ENCODE measurements at regions not wholly inside any gene's neighbourhood (a gene's known extent, or its start where the extent isn't known, plus 50 kb on each side); places are given as distances from the start of the nearest gene placed in this dataset.
"Not testable (repeated sequence)": the region's sequence is repeated elsewhere in the genome, so short reads cannot be mapped to it uniquely, and the experiment has no call there.

GRCh38 chr21:15441992-15442391 is 287.8 kb upstream of the USP25 start:
- no peak for DNase-seq

DNA sequence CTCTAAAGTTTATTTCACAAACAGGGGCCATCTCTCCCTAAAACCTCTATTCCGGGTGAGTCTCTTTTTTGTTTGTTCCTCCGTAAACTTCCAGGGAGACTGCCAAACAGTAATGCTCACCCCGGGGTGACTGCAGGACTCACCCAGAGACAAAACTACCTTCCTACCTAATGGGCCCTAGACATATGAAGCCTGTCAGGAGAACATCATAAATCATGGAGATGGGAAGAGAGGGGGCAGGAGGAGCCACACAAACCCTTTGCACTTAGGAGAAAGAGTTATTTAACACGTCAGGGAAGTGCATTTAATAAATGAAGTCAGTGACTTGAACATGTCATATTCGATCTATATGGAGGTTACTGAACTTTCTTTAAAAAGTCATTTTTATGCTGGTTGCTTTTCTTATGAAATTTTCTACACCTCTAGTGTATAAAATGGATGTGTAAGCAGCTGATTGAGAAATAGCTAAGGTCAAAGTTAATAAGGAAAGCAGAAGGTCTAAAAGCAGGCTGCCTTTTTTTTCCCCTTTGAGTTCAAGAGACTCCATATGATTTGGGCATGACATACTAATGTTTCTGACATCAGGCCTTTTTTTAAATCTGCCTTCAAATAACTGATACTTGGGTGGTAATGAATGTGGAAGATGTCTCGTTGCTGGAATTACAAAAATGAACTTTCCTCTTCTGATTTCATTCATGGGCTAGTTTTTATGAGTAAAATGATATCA is 286.9 kb upstream of the USP25 start:
- DNase-seq = no peak

DNA sequence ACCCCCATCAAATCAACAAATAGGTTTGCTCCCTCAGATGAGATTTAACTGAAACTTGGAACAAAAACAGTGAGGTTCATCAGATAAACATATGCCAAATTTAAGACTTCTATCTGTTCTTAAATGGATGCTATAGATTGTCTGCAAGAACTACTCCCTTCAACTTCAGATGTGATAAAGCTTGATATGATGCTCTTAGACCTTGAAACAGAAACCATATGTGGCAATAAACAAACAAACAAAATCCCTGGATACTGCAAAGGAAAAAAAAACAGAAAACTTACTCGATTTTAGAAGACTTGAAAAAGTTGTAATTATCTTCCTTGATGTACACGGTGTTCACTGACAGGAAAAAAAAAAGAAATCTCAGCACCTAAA is 286.1 kb upstream of the USP25 start:
- no peak for DNase-seq

- no peak for DNase-seq
Observed at GRCh38 chr21:15444118-15444960, 285.4 kb upstream of the USP25 start.

DNA sequence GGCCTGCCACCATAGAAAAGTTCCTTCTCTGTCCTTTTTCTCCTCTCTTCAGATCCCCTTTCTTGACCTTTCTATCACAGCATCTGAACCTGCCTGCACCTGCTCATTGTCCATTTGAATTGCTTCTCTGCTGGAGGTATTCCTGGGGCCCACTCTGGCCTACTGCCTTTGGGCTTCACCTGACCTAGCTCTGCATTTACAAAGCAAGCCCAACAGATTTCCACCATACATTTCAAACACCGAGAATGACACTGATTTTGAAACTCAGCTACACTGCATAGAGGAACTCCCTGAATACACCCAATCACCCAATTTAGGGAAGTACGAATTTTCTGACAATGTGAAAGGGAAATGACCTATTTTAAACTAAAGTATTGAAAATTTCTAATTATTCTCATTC is 284.5 kb upstream of the USP25 start:
- DNase-seq = no peak

DNA sequence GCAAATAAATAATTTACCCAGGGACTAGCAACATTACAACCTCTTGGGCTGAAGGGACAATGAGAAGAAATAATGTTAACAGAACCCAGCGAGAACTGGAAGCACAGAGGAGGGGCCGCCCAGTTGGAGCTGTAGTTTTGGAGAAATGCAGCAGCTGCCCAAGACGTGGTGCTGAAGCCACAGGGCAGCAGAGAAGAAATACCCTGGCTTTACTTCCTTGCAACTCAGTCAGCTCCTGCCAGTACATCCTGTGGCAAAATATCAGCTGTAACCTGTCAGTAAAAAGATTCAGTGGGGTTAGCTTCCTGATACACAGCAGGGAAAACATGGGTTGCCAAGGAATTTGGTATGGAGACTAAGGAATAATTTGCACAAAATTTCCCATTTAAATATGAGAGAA is 283.6 kb upstream of the USP25 start:
- no peak for DNase-seq

- no peak for DNase-seq
Observed at GRCh38 chr21:15449556-15449955, 280.2 kb upstream of the USP25 start.

DNA sequence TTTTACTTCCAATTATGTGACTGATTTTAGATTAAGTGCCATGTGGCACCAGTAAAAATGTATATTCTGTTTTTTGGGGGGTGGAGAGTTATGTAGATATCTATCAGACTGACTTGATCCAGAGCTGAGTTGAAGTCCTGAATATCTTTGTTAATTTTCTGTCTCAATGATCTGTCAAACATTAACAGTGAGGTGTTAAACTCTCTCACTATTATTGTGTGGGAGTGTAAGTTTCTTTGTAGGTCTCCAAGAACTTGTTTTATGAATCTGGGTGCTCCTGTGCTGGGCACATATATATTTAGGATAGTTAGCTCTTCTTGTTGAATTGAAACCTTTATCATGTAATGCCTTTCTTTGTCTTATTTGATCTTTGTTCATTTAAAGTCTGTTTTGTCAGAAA is 276.5 kb upstream of the USP25 start:
- DNase-seq = no peak

- not testable (repeated sequence) for DNase-seq
Observed at GRCh38 chr21:15453785-15454184, 276.0 kb upstream of the USP25 start.

- not testable (repeated sequence) for DNase-seq
Observed at GRCh38 chr21:15454931-15455330, 274.9 kb upstream of the USP25 start.

GRCh38 chr21:15455819-15456462 is 273.8 kb upstream of the USP25 start:
- no peak for DNase-seq

- no peak for DNase-seq
Observed at GRCh38 chr21:15457965-15458364, 271.8 kb upstream of the USP25 start.

DNA sequence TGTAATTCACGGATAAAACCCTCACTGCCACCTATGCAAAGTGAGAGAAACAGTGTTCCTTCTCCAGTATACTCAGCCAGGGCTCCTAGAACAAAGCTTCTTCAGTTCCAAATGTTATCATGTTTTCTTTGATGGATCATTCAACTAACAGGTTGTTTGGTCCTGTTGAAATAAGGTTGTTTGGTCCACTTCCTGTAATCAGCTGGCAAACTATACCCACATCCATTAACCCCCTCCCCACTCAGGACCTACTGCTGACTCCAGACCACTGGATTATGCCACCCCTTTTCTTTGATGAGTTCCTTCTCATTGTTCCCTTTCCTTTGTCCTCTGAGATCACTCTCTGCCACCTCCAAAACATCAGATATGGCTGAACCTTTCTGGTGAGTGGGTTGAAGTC is 267.7 kb upstream of the USP25 start:
- DNase-seq = no peak

- DNase-seq = no peak
Observed at GRCh38 chr21:15466329-15466728, 263.5 kb upstream of the USP25 start.

DNA sequence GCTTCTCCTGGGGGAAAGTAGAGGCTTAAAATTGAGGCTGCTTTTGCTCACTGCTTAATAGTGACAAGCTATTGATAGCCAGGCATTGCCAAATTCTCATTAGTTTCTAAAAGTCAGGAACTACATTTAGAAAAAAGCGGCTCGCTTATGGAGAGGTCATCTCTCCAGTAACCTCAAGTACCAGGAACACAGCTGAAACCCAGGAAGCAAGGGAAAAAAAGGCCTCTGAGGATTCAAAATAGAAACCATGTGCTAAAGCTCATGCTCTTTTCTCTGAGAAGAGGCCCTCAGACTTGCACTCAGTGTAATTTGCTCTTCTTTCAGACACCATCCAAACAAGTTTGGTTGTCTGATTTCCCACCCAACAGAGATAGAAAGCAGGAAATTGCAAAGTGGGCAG is 261.4 kb upstream of the USP25 start:
- DNase-seq = no peak

DNA sequence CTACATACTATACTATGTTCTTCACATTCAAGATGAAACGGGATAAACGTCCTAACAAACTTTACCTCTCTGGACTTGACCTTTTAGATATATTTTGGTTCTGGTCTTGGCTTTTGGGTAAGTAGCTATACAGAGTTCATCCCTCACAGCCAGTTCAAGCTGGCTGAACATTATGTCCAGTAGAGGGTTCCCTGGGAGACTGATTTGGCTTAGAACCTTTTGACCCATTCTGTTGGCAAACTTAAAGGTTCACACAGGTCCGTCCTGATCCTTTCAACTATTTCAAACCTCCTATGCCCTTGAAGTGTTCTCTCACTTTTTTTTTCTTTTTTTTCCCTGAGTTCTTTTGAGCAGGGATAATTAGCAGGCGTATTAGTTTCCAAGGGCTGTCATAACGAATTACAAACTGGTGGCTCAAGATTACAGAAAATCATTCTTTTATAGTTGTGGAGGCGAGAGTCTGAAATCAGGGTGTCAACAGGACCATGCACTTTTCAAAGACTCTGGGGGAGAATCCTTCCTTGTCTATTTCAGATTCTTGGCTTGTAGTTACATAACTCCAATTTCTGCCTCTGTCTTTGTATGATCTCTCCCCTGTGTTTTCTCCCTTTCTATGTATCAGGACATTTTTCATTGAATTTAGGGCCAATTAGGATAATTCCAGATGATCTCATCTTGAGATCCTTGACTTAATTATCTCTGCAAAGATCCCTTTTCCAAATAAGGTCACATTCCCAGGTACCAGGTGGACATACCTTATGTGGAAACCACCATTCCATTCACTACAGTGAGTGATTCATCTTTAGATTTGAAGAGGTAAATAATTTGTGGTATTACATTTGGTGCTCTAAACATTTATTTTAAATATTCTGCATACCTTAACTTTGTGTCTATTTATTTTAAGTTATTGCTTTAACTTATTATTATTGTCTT is 257.4 kb upstream of the USP25 start:
- DNase-seq = no peak

- DNase-seq = not testable (repeated sequence)
Observed at GRCh38 chr21:15477773-15478172, 252.0 kb upstream of the USP25 start.

DNA sequence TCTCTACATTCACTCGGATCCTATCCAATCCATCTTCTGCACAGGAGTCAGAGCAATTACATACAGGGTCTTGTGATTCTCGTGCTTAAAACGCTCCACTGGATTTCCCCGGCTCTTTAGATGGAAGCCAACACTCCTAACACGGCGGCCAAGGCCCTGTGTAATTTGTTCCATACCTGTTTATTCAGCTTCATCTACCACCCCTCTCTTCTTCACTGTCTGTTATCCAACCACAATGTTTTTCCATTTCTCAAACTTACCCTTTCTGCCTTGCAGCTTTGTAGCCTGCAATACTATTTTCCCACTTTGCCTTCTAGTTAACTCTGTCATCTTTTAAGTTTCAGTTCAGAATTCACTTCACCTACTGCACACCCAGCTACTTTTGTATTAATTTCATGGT is 249.6 kb upstream of the USP25 start:
- no peak for DNase-seq

DNA sequence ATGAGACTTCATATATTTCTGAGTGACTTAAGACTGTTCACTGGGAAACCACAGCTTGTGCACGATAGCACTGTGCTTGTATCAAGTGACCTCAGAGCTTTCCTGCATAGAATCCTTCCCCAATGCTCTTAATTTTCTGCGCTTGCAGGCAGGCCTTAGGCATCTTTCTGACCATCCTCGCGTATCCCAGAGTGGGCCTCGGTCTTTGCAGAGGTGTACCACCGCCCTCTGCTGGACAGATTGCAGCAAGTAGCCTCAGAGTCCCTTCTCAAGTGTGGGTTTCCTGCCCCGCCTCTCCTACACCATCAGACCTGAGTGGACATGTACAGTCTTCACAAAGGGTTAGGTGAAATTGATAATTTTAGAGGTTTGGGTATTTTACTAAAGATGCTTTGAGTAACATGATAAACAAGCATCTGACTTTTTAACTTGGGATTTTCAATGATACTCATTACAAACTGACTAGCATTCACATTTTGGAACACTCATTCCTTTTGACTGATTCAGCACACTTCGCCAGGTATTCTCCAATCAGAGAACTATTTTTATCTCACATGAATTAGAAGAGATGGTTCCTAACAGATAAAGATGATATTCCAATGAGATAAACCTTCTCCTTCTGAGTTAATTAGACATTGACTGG is 246.5 kb upstream of the USP25 start:
- DNase-seq = peak; percentile 71

DNA sequence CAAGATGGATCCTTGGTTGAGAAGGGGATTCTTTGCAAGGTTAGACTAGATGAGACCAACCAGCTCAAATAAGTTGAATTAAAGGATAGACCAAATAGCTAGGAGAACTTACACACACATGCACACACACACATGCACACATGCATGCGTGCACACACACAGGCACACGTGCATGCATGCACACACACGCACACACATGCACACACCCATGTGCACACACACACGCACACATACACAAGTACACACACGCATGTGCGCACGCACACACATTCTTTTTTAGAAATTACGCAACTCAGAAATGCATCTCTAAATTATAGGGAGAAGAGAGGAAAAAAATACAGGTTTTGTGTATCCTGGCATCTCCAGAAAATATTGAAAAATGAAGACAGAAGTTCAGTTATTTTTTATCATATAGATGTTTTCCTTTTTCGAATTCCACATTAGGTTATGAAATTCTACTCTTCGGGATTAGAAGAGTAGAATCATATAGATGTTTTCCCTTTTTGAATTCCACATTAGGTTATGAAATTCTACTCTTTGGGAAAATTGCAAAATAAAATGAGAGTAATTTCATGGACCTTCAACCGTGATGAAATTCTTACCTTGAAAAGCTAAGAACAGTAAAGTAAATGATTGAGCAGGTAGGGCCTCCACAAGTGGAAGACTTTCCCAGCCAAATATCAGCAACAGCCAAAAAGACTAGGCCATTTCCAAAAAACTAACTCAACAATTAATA is 243.2 kb upstream of the USP25 start:
- no peak for DNase-seq

GRCh38 chr21:15487196-15487550 is 242.6 kb upstream of the USP25 start:
- DNase-seq = no peak

DNA sequence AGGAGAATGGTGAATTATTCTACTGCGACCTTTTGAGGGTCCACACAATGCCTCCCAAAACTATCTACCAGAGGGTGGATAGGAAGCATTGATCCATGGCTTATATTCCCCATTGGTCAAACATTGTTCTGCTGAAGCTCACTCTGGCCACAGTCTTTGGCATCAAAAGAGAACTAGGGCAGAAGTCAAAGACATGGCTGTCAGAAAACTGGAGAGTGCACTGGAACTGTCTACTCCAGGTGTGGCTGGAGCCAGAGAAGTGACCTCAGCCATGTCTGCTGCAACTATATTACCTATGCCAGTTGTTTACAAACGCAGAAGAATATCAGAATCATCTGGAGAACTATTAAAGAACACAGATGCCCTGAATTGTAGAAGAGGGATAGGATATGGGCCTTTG is 238.7 kb upstream of the USP25 start:
- no peak for DNase-seq

All from HCEC 1CT (cell line).